GM18519 (cell line): ENCODE measurements at regions not wholly inside any gene's neighbourhood (a gene's known extent, or its start where the extent isn't known, plus 50 kb on each side); places are given as distances from the start of the nearest gene placed in this dataset.

Experiments used
- ATAC-seq: cut with Tn5 transposase; IDR thresholded peaks from one replicate; pipeline ENCODE4 v1.9.1; 2021; ENCODE audit warnings: mild to moderate bottlenecking, moderate library complexity; ENCODE audit not compliant: unreplicated experiment, low FRiP score

DNA sequence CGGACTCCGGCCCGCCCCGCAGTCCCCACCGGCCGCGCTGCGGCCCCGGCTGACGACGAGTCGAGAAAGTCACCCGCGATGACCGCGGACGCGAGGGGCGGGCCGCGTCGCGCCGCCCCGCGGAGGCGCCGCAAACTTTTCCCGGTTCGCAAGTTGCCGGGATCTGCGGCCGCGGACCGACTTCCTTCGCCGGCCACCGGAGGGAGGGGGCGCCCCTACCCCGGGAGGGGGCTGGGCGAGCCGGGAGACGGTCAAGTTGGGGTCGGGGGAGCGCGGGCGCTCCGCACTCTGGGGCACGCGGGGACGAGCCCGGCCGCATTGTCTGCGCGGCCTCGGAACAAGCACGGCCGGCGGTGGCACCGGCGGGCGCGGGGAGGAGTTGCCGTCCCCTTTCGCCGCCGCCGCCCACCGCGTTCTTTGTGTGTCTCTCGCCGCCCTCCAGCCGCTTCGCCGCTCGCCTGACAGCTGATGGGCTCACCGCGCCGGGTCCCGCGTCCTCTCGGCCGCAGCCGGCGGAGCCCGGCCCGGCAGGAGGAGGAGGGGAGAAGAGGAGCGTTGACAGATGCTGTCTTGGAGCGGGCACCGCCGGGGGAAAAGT lies 131.6 kb downstream of the OGFRL1 start:
- ATAC-seq: peak; percentile 31

DNA sequence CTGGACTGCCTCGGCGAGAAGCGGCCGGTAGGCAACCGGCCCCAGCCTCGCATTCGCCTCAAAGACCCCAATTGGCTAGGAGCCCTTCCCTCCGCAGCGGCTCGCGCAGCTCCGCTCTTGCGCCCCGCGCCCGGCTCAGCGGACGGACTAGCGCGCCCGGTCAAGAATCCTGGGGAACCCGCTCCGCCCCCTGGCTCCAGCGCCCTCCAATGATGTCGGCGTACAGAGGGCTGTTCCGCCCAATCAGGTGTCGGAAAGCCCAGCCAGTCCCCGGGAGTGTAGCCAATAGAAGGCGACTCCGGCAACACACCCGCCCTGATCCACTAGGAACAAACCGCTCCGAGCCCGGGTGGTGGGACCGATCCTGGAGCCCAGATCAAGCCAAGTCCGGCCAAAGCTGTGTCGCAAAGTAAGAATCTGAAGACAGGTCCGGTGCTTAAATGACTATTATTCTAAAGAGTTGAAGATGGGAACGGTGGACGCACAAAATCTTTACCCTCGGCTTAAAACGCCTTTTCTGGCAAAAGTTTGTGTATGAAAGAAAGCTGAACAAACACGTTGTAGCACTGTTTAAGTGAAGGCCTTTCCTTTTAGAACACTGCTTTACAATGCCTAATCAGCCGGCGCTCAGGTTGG lies 132.2 kb downstream of the OGFRL1 start:
- peak; percentile 89 for ATAC-seq

DNA sequence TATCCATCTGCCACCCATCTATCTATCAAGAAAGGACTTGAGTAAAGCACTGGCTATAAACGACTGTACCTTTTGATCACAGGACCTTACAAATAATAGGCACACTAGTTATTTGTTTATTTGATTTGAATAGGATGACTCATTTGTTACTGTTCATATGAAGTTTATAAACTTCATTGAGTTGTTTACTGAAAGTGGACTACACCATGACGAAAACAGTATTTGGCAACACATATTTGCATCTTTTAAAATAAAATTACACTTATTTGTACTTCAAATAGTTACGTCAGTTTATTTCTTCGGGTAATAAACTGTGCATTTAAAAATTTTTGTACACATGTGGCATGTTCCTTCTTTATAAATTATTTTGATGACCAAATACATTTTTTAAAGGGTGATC lies 133.0 kb downstream of the OGFRL1 start:
- ATAC-seq: no peak

DNA sequence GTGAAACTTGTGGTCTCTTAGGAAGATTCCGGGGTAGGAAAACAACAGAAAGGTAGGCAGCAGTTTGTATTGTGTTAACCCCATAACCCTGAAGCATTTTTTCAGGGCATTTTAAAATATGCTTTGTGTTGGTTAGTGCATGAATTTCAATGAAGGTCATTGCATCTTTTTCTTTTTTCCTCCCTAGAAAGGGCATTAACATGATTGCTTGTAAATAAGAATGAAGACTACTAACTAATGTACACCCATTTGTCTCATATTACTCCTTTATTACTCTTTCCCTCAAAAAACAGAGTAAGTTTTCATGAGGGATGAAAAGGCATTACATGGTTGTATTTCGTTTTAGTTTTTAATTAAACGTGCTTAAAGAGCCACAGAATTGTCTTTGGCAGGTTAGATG lies 141.4 kb downstream of the OGFRL1 start:
- no peak for ATAC-seq

DNA sequence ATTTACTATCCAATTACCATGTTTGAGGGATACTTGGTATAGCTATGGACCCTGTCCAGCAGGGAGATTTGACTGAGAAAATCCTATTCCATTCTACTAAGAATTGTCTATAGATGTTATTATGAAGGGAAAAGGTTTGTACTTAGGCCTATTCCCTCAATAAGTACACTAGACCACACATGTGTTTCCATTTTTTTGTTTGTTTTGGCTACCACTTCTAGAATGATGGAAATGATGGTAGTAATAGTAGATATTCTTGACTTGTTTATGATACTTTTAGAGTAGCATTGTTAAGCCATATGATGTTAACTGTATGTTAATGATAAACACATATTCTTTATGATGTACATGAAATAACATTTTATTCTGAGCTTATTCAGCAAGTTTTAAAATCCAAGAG lies 144.8 kb downstream of the OGFRL1 start:
- ATAC-seq: no peak

DNA sequence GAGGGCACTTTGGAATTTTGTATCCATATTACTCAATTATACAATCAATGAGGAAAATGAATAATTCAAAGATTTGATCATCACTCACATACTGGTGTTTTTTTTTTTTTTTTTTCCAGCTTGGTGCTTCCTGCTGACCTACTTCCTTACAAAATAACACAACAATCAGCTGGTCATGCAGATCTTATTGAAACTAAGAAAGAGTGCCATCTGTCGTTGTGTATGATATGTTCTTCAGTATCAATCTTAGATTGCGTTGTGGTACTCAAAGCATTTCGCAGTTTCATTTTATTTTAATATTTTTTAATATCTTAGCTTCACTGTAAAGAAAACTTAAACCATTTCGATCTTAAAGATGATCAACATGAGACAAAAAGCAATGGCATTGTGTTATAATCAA lies 155.6 kb downstream of the OGFRL1 start:
- ATAC-seq: no peak

DNA sequence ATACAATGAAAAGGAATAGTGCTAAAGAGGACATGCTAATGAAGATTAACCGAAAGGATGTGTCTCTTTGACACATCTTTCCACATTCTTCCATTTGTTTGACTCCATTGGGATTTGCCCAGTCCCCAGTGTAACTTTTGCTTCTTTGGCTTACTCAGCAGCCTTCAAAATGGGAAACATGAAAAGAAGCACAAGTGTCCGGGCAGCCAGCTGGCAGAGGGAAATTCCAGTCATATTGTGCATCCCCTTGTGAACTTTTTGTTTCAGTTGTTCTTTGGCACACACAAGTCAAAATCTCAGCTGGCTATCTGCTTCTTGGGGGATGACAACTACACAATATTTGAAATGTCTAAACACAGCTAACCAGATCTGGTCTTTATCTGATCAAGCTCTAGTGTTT lies 157.4 kb downstream of the OGFRL1 start:
- peak; percentile 36 for ATAC-seq

DNA sequence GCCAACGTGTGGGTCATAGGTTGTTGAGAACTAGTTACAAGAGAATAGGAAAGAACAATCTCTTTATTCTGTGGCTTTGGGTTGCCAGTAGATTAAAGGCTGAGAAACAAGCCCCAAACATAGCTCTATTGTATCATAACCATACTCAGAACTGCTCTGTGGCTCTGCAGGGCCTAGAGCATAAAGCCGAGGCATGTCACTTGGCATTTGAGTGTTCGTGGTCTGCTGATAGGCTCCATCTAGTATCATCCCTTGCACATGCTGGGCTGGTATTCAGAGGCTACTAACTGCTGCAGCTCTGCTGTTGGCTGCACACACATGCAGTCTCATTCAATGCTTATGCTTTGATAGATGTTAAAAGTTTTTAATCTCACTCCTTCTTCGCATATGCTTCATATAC lies 157.9 kb downstream of the OGFRL1 start:
- peak; percentile 43 for ATAC-seq

DNA sequence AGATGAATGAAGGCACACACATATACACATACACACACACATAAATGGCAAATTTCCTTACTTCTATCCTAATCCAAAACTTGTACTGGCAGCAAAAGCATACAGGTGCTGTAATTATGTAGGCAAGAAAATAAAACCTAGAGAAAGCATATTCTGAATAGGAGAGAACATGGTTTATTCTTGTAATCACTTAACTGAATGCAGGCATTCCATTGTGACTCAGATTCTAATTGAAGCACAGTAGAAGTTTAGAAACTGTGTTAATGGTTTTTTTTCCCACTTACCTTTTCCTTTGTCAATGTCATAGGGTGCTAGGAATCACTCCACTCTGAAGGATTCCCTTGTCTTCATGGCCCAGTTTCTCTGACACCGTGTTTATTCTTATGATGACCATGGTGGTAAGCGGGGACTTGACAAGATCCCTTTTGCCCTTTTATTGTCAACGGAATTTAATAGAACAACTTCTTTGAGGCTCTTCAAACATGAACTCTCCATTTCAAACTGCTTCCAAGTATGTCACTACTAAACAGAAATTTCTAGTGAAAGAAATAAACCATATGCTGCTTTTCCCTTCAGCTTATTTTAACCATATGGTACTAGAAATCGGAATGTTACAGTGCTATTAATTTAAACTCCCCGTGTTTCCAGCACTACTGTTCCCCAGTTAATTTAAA lies 164.2 kb downstream of the OGFRL1 start:
- no peak for ATAC-seq

DNA sequence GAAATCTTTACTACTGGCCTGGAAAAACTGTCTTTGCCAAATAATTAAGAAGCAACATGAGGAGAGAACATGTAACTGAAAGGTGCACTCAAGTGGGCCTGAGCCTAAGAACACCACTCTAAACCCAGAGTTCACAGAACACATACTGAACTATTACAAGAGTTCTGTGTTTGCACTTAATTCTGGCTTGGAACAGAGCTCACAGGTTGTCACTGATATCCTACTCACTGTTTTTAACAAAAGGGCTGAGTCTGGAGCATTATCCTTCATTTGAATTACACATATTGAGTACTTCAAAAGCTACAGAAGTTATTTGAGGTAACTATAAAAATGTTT lies 164.7 kb downstream of the OGFRL1 start:
- no peak for ATAC-seq

DNA sequence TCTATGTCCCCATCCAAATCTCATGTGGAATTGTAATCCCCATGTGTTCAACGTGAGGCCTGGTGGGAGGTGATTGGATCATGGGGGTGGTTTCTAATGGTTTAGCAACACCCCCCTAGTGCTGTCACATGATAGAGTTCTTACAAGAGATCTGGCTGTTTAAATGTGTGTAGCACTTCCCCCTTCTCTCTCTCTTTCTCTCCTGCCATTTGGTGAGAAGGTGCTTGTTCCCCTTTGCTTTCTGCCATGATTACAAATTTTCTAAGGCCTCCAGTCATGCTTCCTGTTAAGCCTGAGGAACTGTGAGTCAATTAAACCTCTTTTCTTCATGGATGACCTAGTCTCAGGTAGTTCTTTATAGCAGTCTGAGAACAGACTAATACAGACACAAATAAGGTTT lies 165.4 kb downstream of the OGFRL1 start:
- no peak for ATAC-seq

DNA sequence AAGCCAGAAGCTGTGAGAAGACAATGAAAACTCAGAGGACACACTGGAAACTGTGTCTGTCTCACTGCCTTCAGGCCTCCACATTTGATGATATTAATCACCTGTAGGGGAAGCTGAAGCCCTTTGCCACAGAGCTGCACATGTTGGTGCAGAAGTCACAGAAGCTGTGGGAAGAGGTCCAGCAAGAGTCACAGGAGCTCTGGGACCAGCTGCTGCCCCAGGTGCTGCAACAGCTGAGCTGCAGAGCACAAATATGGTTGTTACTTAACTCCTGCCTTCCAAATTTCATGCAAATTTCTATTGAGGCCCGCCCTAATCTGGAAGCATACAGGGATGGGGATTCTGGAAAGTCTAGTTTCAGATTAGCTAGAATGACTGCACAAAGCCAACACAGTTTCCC lies 169.3 kb downstream of the OGFRL1 start:
- no peak for ATAC-seq

DNA sequence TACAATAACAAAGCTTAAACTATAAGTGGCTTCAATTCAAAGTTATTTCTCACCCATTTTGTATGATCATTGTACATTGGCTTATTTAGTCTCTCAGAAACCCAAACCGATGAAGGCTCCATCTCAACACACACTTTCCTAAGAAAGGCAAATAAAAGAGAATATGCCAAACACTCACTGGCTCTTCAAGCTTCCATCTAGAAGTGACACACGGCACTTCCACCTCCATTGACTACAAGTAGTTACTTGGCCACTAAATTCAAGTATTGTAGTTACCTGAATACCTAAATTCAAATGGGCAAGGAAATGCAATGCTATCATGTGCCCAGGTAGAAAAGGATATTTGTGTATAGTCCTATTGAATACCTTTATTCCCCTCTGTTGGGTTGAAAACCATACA lies 170.6 kb downstream of the OGFRL1 start:
- no peak for ATAC-seq

DNA sequence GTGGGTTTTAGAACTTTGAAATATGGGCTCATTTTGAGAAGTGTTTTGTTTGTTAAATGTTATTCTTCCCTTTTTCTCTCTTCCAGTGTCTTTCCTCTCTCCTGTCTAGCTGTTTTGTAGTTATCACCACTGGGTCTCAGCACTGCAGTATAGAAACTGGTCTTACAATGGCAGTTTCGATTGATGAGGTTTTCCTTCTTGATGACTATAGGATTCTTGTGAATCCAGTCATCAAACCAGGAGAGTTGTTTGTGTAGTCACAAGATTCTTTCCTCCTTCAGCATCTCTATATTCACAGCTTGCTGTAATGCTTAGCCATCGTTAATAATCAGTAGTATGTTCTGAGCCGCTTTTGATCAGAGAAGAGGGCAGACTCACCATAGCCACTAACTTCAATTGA lies 172.3 kb downstream of the OGFRL1 start:
- no peak for ATAC-seq

DNA sequence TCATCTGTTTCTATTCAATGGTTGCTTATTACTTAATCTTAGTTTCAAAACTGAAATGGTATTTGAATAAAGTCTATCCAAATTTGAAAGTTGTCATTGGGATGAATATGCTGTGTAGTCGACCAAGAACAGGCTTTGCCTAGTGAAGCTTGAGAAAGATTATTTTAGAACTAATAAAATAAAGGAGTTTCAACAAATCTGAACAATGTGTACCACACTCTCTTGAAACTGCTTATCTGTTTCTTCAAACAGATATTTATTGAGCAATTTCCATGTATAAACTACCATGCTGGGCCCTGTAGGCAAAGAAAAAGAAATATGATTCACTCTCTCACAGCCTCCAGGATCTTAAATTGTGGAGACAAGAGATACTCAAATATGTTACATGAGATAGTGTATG lies 174.4 kb downstream of the OGFRL1 start:
- ATAC-seq: no peak

DNA sequence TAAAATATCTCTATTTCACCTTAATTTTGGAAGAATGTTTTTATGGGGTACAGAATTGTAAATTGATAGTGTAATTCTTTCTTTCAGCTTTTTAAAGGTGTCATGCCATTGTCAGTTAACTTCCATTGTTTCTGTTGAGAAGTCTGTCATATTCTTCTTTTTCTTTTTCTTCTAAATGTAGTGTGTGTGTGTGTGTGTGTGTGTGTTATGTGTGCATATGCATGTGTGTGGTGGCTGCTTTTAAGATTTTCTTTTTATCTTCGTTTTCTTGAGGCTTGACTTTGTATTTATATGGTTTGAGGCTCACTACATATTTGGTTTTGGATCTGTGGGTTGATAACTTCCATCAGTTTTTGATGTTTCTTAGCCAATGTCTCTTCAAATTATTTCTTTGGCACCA lies 176.5 kb downstream of the OGFRL1 start:
- no peak for ATAC-seq

DNA sequence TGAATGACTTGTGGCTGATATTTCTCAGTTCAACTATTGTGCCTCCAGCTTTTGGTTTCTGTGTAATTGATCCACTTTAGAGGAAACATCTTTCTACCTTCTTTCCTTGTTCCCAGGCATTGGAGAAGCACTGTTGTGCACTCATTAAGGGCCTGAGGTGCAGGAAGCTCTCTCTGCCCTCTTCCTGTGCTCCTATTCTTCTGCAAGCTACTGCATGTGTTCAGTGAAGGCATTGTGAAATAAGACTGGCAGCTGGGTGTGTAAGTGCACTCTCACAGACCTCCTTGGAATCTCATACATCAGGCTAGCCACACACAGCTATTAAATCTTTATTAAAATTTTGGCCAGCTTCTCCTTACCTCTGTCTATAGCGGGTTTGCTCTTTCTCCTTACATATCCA lies 177.8 kb downstream of the OGFRL1 start:
- no peak for ATAC-seq

DNA sequence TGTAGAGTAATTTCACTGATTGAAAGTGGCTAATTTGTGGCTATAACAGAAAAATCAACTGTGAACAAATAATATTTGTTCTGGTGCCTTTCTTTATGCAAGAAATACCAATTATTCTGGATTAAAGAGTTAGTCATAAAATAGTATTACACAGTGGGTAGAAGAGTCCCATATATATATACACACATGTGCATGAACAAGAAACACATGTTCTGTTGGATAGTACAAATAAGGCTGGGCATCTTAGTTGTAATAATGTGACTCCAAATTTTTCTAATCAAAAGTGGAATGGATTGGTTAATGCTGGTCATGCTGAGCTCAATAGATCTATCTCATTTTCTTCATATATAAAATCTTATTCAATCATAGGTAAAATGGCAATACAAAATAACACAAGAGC lies 179.4 kb downstream of the OGFRL1 start:
- ATAC-seq: no peak

DNA sequence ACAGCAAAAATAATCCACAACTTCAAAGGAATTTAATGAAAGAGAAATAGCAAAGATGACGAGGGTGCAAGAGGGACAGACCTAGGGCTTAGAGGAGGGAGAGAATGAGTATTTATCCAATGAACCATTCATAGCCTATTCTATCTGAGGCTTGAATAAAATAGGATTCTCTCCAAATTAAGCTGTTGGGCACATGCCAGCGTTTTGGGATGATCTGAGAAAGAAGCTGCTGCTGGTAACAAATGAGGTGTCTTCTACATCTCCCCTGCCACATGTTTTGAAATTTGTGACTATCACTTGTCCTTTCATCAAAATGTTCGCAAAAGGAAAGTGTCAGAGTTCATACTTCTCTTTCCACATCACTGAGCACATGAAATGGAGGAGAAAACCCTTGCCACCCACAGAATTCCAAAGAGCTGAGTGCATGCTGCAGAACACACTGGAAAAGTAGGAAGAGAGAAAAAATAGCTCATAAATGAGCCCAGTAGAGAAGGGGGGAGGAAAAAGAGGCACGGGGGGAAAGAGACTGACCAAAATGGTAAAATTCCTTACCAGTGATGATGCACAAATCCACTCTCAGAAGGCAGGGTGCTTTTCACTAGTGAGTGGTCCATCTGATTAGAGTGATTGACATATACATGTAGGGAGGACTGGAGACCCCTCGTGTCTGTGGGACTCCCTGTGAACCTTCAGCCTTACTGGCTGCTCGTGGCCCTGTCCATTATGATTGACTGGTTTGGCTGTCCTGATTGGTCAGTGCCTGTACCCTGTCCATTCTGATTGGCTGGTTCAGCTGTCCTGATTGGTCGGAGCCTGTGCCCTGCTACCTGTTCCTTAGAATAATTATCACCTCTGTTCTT lies 180.5 kb downstream of the OGFRL1 start:
- no peak for ATAC-seq

DNA sequence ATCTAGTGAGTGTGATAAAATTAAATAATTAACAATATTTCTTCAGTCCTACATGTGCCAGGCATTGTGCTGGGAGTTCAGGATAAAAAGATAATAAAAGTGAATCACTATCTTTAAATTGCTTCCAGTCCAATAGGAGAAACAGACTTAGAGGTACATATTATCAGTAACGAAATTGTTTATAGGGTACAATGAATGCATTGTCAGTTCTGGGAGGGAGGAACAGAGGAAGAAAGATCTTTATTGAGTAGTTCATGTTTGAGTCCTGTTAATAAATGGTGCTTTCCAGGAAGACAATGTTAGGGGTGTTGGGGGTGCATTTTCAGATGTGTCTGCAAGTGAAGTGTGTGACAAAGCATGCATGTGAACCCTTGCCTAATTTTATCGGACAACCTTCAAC lies 183.1 kb downstream of the OGFRL1 start:
- ATAC-seq: no peak

DNA sequence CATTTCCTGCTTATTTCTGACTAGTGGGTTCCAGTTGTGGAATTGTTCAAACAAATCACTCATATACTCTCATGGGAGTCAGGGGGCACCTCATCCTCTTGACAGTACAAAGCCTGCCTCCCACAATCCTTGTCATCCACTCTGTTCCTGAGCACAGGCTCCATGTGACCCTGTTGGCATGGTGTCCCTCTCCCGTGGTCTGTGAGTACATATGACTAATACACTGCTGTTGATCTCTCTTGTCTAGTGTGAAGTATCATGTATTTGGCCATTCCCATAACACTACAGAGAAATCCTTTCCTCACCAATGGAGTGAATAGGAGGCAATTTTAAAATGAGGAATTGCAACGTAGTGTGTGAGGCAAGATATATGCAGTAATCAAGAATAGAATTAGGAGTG lies 185.3 kb downstream of the OGFRL1 start:
- ATAC-seq: no peak
